ENCODE measurements at regions not wholly inside any gene's neighbourhood (a gene's known extent, or its start where the extent isn't known, plus 50 kb on each side); places are given as distances from the start of the nearest gene placed in this dataset.

DNA sequence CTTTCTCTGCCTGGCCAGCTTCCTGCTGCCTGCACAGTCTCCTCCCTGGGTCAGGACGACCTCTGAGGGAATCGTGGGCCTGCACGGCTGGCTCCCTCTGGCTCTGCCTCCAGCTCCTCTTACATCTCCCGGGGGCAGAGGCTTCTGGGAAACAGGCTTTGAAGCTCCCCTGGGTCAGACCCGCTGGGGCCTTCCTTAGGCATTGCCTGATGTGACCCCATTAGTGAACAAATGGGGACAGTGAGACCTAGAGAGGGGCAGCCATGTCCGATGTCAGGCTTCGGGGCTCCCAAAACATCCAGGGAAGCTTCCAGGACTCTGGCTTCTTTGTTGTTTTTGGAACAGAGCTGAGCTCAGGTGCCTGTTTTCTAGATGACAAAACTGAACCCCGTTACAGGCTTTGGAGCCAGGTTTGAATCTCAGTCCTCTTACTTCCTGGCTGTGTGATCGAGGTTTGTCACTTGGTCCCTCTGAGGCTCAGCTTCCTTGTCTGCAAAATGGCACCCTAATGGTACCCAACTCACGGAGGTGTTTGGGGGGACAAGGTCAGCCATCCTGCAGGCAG, 94.3 kb downstream of the CEBPB start:
- in situ Hi-C loops (cut with MboI; ENCODE audit: low sequenced_read_pairs): no loop called here

DNA sequence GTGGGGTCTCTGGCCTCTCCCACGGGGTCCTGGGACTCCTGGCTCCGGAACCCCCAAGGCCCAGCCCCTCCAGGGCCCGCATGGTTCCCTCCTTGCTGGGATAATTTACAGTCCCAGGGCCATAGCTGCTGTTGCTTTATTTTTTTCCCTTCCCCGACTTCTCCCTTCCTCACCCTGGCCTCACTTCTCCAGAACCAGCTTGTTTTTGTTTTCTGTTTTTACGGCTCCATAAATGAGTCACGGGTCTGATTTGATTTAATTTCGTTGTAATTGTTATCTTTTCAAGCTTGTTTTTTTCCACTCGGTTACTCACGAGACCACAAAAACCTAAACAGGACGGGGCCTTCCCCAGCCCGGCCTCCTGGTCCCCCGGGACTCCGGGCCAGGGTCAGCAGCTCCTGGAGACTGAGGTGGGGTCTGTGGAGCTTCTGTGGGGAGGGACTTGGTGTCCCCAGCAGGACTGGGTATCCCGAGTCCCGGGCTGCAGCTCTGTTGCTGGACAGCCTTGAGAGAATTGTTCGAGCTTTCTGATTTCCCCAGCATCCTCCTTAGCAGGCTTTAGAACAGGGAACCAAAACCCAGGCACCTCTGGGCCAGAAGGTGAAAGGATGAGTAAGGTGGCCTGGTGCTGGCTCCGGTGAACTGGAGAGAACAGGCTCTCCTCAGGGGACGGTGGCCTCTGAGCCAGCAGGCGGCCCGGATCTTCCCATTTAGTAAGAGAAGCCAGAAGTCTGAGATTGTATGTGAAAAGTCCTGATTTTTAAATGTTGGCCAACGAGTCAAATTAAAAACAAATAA, 94.9 kb downstream of the CEBPB start:
- in situ Hi-C loops (cut with MboI; ENCODE audit: low sequenced_read_pairs): no loop called here

DNA sequence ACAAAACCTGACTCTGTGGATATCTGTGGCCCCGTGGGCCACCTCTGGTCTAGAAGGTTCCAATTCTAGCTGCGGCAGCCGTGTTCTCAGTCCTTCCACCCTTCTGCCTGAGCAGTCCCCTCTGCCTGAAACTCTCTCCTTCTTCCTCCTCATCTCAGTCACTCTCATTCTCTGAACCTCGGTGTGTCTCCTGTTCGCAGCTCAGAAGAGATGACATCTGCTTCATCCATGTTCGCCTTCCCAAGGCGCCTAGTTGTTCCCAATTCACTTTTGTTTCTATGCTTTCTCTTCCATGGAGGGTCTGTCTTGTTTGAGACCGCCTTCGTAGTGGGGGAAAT, 95.5 kb downstream of the CEBPB start:
- in situ Hi-C loops (cut with MboI; ENCODE audit: low sequenced_read_pairs): no loop called here

DNA sequence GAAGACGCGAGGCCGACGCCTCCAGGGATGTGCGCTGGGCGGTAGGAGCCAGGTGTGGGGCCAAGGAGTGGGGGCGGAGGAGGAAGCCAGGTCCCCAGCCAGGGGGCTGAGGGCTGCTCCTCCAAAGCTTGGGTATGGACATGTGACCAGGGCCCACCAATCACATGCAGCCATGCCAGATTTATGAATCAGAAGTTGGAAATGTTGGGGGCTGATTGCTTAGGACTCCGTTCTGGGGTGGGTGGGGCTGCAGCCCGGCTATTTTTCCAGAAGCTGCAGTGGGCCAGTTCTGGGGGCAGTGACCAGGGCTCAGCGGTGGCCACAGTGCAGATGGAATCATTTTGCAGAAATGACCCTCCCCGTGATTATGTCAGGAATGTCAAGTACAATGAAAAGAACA, 96.0 kb downstream of the CEBPB start:
- in situ Hi-C loops (cut with MboI; ENCODE audit: low sequenced_read_pairs): no loop called here

GRCh38 chr20:50287512-50287911, 96.9 kb downstream of the CEBPB start:
- in situ Hi-C loops (cut with MboI; ENCODE audit: low sequenced_read_pairs): no loop called here

- in situ Hi-C loops (cut with MboI; ENCODE audit: low sequenced_read_pairs): no loop called here
Observed at GRCh38 chr20:50288128-50288623, 97.5 kb downstream of the CEBPB start.

- in situ Hi-C loops (cut with MboI; ENCODE audit: low sequenced_read_pairs): no loop called here
Observed at GRCh38 chr20:50289581-50289980, 99.0 kb downstream of the CEBPB start.

- in situ Hi-C loops (cut with MboI; ENCODE audit: low sequenced_read_pairs): no loop called here
Observed at GRCh38 chr20:50290112-50290511, 99.5 kb downstream of the CEBPB start.

DNA sequence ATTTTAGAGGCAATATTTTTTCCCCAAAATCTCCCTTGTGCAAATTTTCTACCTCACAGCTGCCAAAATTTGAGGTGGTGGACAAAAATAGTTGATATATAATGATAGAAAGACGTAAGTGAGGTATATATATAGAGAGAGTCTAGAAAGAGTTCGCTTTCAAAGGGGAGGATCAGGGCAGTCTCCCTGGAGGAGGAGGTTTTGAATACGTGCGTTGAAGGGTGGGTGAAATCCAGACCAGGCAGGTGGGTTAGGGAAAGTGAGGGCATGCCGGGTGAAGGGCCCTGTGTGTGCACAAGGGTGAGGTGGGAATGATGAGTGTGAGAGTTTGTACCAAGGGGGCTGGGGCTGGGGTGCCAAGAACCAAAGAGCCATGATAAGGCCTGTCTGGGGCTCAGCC, 100.2 kb downstream of the CEBPB start:
- in situ Hi-C loops (cut with MboI; ENCODE audit: low sequenced_read_pairs): no loop called here

DNA sequence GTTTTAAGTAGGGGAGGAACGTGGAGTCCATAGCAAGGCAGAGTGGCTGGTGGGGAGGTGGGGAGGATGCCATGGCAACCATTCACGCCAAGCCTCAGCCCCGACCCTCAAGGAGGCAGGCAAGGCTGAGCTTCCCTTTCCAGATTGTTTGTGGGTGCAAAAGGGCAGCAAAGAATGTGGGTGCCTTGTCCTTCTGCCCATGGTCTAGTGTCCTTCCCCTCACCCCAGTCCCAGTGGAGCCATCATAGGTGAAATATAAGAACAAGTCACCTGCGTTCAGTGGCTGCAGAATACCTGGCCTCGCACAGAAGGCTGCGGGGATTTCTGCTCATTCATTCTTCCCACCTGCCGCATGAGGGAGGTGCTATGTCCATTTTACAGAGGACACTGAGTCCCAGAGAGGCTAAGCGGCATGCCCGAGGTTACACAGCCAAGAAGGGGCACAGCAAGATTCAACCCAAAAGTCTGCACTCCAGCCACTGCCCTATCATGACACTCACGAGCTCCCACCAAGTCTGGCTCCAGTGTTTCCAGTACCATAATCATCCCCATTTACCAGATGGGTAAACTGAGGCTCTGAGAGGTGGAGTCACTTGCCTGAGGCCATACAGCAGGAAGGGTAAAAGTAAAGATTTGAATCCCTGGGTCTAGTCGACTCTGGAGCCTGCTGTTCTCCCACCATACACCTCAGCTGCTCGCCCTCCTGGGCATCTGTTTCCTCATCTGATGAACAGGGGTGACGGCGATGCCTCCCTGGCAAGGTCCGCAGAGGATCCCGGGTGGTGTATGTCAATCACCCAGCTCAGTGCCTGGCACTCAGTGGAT, 100.8 kb downstream of the CEBPB start:
- in situ Hi-C loops (cut with MboI; ENCODE audit: low sequenced_read_pairs): no loop called here

DNA sequence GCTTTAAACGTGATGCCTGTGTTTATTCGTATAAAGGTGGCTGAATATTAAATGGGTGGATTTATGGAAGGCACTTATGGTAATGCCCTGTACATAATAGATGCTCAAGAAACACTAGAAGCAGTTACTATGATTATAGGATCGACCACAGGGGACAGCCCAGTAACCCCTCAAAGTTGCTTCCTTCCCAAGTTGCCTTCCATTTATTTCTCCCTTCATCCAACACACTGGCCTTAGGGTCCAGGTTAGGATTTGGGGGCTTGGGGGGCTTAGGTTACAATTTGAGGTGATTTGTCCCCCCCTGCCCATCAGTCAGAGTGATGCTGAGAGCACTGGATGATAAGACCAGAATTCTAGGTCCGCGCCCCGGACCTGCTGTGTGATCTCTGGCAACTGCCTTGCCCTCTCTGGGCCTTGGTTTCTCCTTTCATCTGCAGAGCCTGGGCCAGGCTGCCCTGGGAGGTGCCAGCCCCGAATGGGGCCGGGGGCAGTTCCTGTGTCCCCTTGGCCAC, 101.5 kb downstream of the CEBPB start:
- in situ Hi-C loops (cut with MboI; ENCODE audit: low sequenced_read_pairs): no loop called here

- in situ Hi-C loops (cut with MboI; ENCODE audit: low sequenced_read_pairs): no loop called here
Observed at GRCh38 chr20:50292591-50293283, 102.1 kb downstream of the CEBPB start.

DNA sequence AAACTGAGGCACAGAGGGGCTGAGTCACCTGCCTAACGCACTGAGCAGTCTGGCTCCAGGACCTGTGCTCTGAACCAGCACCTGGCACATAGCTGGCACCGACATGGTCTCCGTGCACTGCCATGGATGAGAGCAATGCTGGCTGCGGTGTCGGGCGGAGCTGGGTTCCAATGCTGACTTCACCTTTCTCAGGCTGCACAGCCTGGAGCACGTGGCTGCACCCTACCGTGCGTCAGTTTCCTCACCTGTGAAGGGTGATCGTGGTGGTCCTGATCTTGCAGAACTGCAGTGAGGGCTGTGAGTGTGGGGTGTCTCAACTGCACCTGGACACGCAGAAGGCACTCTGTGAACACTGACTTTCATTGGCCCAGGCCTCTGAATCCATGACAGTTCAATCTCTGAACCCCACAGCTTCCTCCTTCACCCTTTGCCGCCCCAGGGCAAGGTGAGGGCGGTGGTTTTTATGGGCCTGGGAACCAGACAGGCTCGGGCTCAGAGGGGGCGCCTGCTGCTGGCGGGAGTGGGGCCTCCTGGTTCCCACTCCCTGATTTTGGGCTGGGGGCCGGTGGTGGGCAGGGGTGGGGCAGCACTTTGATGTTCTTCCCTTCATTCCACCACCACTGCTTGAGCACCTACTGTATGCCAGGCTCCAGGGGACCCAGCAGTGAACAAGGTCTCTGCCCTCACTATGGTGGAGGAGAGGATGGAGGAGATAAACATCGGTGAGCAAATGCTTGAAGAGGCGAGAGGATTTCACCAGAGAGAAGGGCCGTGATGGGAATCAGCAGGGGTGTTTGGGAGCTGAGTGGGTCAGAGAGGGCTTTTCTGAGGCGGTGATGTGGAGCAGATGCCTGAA, 102.9 kb downstream of the CEBPB start:
- in situ Hi-C loops (cut with MboI; ENCODE audit: low sequenced_read_pairs): no loop called here

GRCh38 chr20:50294164-50295088, 103.8 kb downstream of the CEBPB start:
- in situ Hi-C loops (cut with MboI; ENCODE audit: low sequenced_read_pairs): no loop called here

GRCh38 chr20:50295345-50295744, 104.7 kb downstream of the CEBPB start:
- in situ Hi-C loops (cut with MboI; ENCODE audit: low sequenced_read_pairs): no loop called here

- in situ Hi-C loops (cut with MboI; ENCODE audit: low sequenced_read_pairs): no loop called here
Observed at GRCh38 chr20:50295762-50296449, 105.3 kb downstream of the CEBPB start.

GRCh38 chr20:50296450-50297375, 106.1 kb downstream of the CEBPB start:
- in situ Hi-C loops (cut with MboI; ENCODE audit: low sequenced_read_pairs): no loop called here
